Left lung (tissue), 4 donors: ENCODE measurements at regions not wholly inside any gene's neighbourhood (a gene's known extent, or its start where the extent isn't known, plus 50 kb on each side); places are given as distances from the start of the nearest gene placed in this dataset.

ENCODE experiments used
- ATAC-seq: fragments of 200-7000 bp; cut with Tn5 transposase; one replicate; pipeline ENCODE4 v1.9.1; 2020; ENCODE audit warnings: moderate library complexity
- DNase-seq, 4 donors: peaks; one replicate each; pipeline ENCODE4 v3.0.0-alpha.2; 2013 to 2020
- H3K27ac ChIP-seq, 2 donors: fragments of 200-600 bp; sonication (generic) in 1 of 2; one replicate each; pipeline versions ENCODE4 v1.5.0 to v1.8.0; 2020 to 2021
- H3K27me3 ChIP-seq, 2 donors: fragments of 200-600 bp; sonication (generic) in 1 of 2; one replicate each; pipeline versions ENCODE4 v1.5.0 to v1.8.0; 2020 to 2021
- H3K36me3 ChIP-seq, 2 donors: fragments of 200-600 bp; sonication (generic) in 1 of 2; one replicate each; pipeline versions ENCODE4 v1.5.0 to v1.8.0; 2020 to 2021
- H3K4me1 ChIP-seq, 2 donors: fragments of 200-600 bp; one replicate each; pipeline ENCODE4 v1.8.0; 2021
- H3K4me3 ChIP-seq, 2 donors: fragments of 200-600 bp; sonication (generic) in 1 of 2; one replicate each; pipeline versions ENCODE4 v1.5.0 to v1.8.0; 2020 to 2021; ENCODE audit warnings: mild to moderate bottlenecking in 1 of 2
- H3K9me3 ChIP-seq, 2 donors: fragments of 200-600 bp; sonication (generic) in 1 of 2; one replicate each; pipeline versions ENCODE4 v1.5.0 to v1.8.0; 2020 to 2021
- CTCF ChIP-seq, 2 donors: fragments of 200-600 bp; sonication (generic) in 1 of 2; IDR thresholded peaks; one replicate each; pipeline versions ENCODE4 v1.5.0 to v1.8.0; 2021; ENCODE audit warnings: antibody characterized with exemption in 2 of 2
- intact Hi-C, 2 donors: fragments of 100-400 bp; cut with DNase I; formaldehyde crosslinking; loops; one replicate each; pipeline versions ENCODE4 v1.11.2 to v1.14.2; 2022
- donor health status: DM: no; HTN: yes; CAD: no.
- donor health status: DM: no; HTN: no; CAD: no.

GRCh38 chr3:184506561-184506991 lies 55.0 kb upstream of the EPHB3 start:
- intact Hi-C loops, result no loop called here
- H3K27ac ChIP-seq, result no peak overlapping the region
- no peak for DNase-seq
- no peaks in the 10 kb centered on the region for H3K4me1 ChIP-seq
- H3K36me3 ChIP-seq, result no peaks in the 10 kb centered on the region
- ATAC-seq, result no peak
- no peak for TF ChIP-seq CTCF (IDR thresholded peaks at IDR 0.05)
- H3K27me3 ChIP-seq, result peaks cover 7 to 11% of the 10 kb centered on the region in 2 donors
- peaks cover 0 to 5% of the 10 kb centered on the region in 2 donors for H3K9me3 ChIP-seq
- no peak overlapping the region for H3K4me3 ChIP-seq

GRCh38 chr3:184508938-184509337 lies 52.6 kb upstream of the EPHB3 start:
- TF ChIP-seq CTCF (IDR thresholded peaks at IDR 0.05), result no peak
- no peaks in the 10 kb centered on the region for H3K36me3 ChIP-seq
- ATAC-seq (peak; percentile 37), DNase-seq (peak in 1 of 4 donors; percentile 59)
- peaks cover 25 to 34% of the 10 kb centered on the region in 2 donors for H3K27me3 ChIP-seq
- H3K4me3 ChIP-seq, result no peak overlapping the region
- intact Hi-C loops, result no loop called here
- H3K4me1 ChIP-seq, result peaks cover 0 to 10% of the 10 kb centered on the region in 2 donors
- H3K9me3 ChIP-seq, result no peaks in the 10 kb centered on the region
- no peak overlapping the region for H3K27ac ChIP-seq

GRCh38 chr3:184511741-184512140 lies 49.8 kb upstream of the EPHB3 start:
- H3K36me3 ChIP-seq, result no peaks in the 10 kb centered on the region
- peaks cover 0 to 18% of the 10 kb centered on the region in 2 donors for H3K4me1 ChIP-seq
- peaks cover 25 to 41% of the 10 kb centered on the region in 2 donors for H3K27me3 ChIP-seq
- DNase-seq (no peak), ATAC-seq (no peak)
- no peak for TF ChIP-seq CTCF (IDR thresholded peaks at IDR 0.05)
- no peaks in the 10 kb centered on the region for H3K9me3 ChIP-seq
- intact Hi-C loops, result no loop called here
- H3K4me3 ChIP-seq, result no peak overlapping the region
- H3K27ac ChIP-seq, result no peak overlapping the region
